ENCODE measurements at regions not wholly inside any gene's neighbourhood (a gene's known extent, or its start where the extent isn't known, plus 50 kb on each side); places are given as distances from the start of the nearest gene placed in this dataset.
A peak's percentile ranks its signal among the peaks of the same experiment; 100 is the strongest.

DNA sequence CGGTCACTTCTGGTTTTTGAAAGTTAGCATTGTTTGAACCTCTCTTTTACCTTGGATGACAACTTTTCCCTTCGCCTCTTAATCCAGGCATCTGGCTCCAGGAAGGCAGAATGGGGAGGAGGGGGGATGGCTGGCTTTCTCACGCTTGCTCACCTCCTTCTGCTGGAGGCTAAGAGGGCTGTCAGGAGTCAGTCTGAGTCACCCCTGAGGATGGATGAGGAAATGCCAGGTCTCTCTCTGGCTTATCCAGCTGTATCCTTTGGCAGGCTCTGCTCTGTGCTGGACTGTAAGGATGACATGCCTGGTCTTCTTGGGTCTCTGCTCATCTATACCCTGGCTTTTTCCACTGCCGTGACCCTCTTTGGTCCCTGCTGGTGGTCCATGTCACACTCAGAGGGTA, 142.9 kb upstream of the GYPC start:
- no peaks in the 10 kb centered on the region for H3K36me3 Mint-ChIP-seq
- H3K4me1 Mint-ChIP-seq (ENCODE audit: low read depth in 2 of 2), result no peaks in the 10 kb centered on the region
- DNase-seq (ENCODE audit: low spot score) (no peak), ATAC-seq (peak in 1 of 2 donors; percentile 36)
- H3K27me3 Mint-ChIP-seq, result peaks cover 7 to 8% of the 10 kb centered on the region in 2 donors
- H3K9me3 Mint-ChIP-seq, result no peaks in the 10 kb centered on the region
- H3K4me3 Mint-ChIP-seq, result no peak overlapping the region
- no peak overlapping the region for H3K27ac Mint-ChIP-seq

DNA sequence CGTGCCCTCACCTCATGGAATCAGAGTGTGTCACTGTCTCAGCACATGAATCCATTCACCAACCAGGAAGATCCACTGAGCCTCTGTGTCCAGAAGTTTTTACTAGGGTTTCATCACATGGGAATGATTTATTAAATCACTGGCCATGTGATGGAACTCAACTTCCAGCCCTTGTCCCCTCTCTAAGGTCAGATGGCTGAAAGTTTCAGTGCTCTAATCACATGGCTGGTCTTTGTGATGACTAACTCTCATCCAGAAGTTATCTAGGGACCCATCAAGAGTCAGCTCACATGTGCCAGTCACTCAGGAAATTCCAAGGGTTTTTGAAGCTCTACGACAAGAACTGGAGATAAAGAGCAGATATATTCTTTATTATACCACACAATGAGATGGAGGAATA, 140.5 kb upstream of the GYPC start:
- Mint-ChIP-seq H3K4me1 (ENCODE audit: low read depth in 2 of 2) (no peaks in the 10 kb centered on the region), H3K27ac (no peak overlapping the region), H3K4me3 (no peak overlapping the region), H3K36me3 (no peaks in the 10 kb centered on the region), H3K27me3 (peaks cover 14 to 16% of the 10 kb centered on the region in 2 donors), H3K9me3 (no peaks in the 10 kb centered on the region)
- ATAC-seq (no peak), DNase-seq (ENCODE audit: low spot score) (no peak)

DNA sequence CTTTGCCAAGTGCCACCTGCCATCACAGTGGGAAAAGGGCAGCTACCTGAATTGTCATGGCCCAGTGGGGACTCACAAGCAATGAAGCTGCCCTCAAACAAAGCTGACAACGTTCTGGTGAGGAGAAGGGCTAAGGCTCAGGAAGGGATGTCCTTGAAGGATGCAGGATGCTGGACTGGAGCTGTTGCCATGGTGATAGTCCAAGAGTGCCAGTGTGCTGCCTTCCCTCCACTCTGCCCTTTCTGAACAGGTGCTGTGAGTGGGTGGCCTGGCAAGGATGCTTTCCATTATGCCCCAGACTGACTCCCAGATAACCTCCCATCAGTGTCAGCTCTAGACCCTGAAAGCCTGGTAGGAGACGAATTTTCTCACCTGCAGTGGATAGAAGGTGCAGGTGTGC, 137.8 kb upstream of the GYPC start:
- Mint-ChIP-seq H3K36me3 (no peaks in the 10 kb centered on the region), H3K27ac (no peak overlapping the region), H3K9me3 (no peaks in the 10 kb centered on the region), H3K4me1 (ENCODE audit: low read depth in 2 of 2) (no peaks in the 10 kb centered on the region), H3K27me3 (peaks cover 24 to 36% of the 10 kb centered on the region in 2 donors), H3K4me3 (no peak overlapping the region)
- ATAC-seq (no peak), DNase-seq (ENCODE audit: low spot score) (no peak)

DNA sequence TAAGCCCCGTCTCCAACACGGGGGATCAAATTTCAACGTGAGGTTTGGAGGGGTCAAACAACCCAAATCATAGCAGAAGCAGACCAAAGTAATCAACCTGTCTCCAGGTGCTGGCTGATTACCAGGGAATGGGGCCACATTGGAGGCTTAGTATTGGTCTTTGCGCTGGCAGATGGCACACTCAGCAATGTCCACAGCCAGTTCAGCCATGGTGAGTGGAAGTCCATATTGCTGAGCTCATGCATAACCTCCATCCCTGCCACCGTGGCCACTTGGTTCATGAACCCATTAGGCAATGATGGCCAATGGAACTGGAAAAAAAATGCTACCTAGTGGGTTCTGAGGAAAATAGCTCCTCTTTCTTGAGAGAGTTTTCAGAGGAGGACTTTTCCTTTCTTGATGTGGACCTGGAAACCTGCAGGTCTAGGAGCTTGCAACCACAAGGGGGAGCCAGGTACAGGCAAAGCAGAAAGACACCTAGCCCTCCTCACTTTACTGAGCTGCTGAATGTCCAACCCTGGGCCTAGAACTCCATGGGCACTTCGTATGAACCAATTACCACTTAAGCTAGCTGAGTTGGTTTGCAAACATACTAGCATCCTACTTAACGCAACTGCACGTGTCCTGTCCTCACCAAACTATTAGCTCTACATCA, 128.0 kb upstream of the GYPC start:
- Mint-ChIP-seq H3K27me3 (peaks cover 1 to 2% of the 10 kb centered on the region in 2 donors), H3K36me3 (no peaks in the 10 kb centered on the region), H3K9me3 (no peaks in the 10 kb centered on the region), H3K27ac (no peak overlapping the region), H3K4me3 (no peak overlapping the region), H3K4me1 (ENCODE audit: low read depth in 2 of 2) (no peaks in the 10 kb centered on the region)
- no peak for ATAC-seq
- peak; percentile 64 for DNase-seq (ENCODE audit: low spot score)

DNA sequence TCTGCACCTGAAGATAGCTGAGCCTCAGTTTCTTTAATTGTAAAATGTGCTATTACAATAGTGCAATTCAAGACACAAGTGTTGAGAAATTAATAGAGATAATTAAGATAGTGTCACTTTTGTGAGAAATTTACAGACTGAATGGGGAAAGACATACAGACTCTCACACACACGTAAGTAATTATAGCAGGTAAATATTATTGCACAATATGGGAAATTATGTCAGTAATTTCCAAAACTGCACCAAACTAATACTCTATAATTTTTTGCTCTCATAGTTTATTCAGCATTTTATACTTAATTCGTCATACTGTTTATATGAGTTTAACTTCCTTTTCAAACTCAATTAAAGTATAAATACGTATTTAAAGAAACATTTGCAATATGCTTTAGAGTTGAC, 124.9 kb upstream of the GYPC start:
- Mint-ChIP-seq H3K27me3 (peaks cover 7 to 10% of the 10 kb centered on the region in 2 donors), H3K27ac (no peak overlapping the region), H3K36me3 (no peaks in the 10 kb centered on the region), H3K4me3 (no peak overlapping the region), H3K9me3 (no peaks in the 10 kb centered on the region), H3K4me1 (ENCODE audit: low read depth in 2 of 2) (peaks cover 6 to 7% of the 10 kb centered on the region in 2 donors)
- DNase-seq (ENCODE audit: low spot score), result no peak
- ATAC-seq, result no peak

DNA sequence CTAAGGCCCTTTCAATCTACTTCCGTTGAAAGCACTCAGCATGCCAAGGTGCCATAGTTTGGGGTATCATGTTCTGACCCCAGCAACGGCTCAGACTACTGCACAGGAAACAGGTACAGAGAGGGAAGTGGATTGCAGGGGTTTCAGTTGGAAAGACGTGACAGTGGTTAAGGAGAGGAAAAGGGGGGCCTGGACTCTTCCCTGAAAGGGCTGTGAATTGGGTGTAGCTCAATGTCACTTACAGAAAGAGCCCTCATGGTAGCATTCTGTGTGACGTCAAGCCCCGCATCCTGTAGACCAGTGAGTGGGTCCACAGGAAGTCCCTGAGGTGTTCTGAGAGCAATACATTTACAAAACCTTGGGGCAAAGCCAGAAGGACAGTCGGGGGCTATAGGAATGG, 121.5 kb upstream of the GYPC start:
- no peak for ATAC-seq
- Mint-ChIP-seq H3K27me3 (peaks cover 12 to 24% of the 10 kb centered on the region in 2 donors), H3K9me3 (no peaks in the 10 kb centered on the region), H3K36me3 (no peaks in the 10 kb centered on the region), H3K4me3 (no peak overlapping the region), H3K4me1 (ENCODE audit: low read depth in 2 of 2) (peaks cover 6 to 7% of the 10 kb centered on the region in 2 donors), H3K27ac (no peak overlapping the region)
- DNase-seq (ENCODE audit: low spot score), result no peak

DNA sequence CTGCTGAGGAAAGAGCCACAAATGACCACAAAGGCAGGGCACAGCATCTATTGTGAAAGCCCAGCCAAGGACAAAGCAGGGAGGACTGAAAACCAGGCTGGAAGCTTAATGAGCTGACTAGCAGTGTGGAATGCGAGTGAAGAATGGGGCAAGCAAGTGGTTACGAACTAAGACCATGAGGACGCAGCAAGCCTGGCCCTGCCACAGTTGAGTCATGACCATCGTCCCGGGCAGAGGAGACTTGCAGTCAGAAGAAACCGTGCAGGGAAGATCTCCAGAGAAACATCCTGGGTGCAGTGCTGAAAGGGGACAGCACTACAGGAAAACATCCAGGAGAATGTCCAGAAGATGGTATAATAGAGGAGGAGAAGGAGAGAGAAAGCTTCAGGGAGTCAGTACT, 120.5 kb upstream of the GYPC start:
- Mint-ChIP-seq H3K27ac (no peak overlapping the region), H3K4me1 (ENCODE audit: low read depth in 2 of 2) (peaks cover 6 to 7% of the 10 kb centered on the region in 2 donors), H3K27me3 (peaks cover 16 to 33% of the 10 kb centered on the region in 2 donors), H3K4me3 (no peak overlapping the region), H3K36me3 (peaks cover 6% of the 10 kb centered on the region), H3K9me3 (no peaks in the 10 kb centered on the region)
- no peak for DNase-seq (ENCODE audit: low spot score)
- ATAC-seq, result no peak

DNA sequence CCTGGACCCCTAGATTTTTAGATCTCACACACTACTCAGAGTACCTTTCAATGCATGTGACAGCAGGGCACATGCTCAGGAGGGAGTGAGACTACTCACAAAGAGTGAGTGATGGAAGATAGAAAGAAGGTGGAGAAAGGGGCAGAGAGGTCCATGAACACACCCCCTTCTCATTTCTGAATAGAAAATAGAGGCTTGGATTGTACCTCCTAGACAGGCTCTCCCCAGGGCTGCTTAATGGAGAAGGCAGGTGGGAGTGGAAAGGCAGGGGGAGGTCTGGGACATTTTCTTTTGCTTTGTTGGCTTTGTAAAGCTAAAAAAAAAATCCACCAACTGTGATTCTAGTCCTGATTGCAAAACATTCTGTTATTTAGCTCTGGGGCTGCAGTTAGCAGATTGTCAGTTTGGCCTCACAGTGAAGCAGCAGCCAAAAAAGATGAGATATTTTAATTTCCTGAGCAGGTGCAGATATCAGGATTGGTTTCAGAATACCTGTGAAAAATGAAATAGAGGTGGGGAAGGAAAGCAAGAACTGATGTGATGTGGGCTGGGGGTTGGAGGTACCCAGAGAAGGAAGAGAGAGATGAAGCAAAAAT, 119.3 kb upstream of the GYPC start:
- peaks cover 6 to 7% of the 10 kb centered on the region in 2 donors for H3K4me1 Mint-ChIP-seq (ENCODE audit: low read depth in 2 of 2)
- ATAC-seq, result no peak
- no peaks in the 10 kb centered on the region for H3K9me3 Mint-ChIP-seq
- no peak overlapping the region for H3K27ac Mint-ChIP-seq
- no peak for DNase-seq (ENCODE audit: low spot score)
- H3K36me3 Mint-ChIP-seq, result peaks cover 10% of the 10 kb centered on the region
- H3K4me3 Mint-ChIP-seq, result no peak overlapping the region
- peaks cover 16 to 40% of the 10 kb centered on the region in 2 donors for H3K27me3 Mint-ChIP-seq

DNA sequence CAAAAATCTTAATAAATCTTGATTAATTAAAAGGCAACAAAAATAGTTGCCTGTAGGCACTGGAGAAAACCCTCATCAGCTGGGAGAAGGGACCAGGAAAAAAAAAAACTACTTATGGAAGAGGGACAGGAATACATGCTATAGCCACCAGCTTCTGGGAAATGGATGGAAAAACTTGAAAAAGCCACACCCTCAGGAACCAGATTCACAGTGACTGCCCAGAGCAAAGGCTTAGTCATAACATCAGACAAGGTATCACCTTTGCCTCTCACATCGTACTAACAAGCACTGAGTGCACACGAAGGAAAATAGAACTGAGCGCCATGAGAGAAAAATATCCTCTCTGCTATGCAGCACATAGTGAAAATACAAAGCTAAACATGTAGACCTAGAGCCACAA, 116.9 kb upstream of the GYPC start:
- H3K27ac Mint-ChIP-seq, result no peak overlapping the region
- peaks cover 26% of the 10 kb centered on the region for H3K36me3 Mint-ChIP-seq
- no peak for ATAC-seq
- H3K4me1 Mint-ChIP-seq (ENCODE audit: low read depth in 2 of 2), result peaks cover 6% of the 10 kb centered on the region in 2 donors
- peaks cover 6% of the 10 kb centered on the region for H3K9me3 Mint-ChIP-seq
- DNase-seq (ENCODE audit: low spot score), result no peak
- H3K27me3 Mint-ChIP-seq, result peaks cover 16 to 48% of the 10 kb centered on the region in 2 donors
- H3K4me3 Mint-ChIP-seq, result no peak overlapping the region

DNA sequence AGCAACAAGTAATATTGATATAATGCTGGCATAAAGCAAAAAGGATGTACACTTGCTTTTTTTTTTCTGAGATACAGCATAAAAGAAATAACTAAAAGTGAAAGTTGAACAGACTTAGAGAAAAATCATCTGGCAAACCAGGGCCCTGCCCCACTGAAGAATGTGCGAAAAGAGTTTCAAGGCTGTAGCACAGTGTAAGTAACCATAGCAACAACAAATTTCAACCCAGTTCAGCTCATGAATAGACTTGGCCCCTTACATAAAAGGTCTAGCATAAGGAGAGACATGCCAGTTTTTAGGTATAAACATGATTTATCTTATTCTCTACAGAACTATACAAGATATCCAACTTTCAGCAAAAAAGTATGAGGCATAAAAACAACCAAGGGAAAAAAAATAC, 113.7 kb upstream of the GYPC start:
- H3K4me3 Mint-ChIP-seq, result no peak overlapping the region
- no peak for ATAC-seq
- H3K9me3 Mint-ChIP-seq, result peaks cover 6% of the 10 kb centered on the region
- H3K27ac Mint-ChIP-seq, result no peak overlapping the region
- no peaks in the 10 kb centered on the region for H3K4me1 Mint-ChIP-seq (ENCODE audit: low read depth in 2 of 2)
- peaks cover 26% of the 10 kb centered on the region for H3K36me3 Mint-ChIP-seq
- peaks cover 8 to 38% of the 10 kb centered on the region in 2 donors for H3K27me3 Mint-ChIP-seq
- no peak for DNase-seq (ENCODE audit: low spot score)

DNA sequence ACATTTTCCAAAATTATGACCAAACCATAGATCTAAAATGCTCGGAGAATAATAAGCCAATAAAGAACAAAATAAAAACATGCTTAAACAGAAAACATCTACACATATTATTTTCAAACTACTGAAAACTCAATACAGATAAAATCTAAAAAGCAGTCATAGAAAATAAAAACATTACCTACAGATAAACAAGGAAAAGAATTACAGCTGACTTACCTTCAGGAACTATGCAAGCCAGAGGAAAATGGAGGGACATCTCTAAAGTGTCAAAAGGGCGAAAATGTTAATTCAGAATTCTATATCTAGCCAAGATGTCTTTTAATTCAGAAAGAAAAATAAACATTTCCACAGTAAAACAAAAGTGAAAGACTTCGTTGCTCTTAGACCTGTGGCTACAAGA, 112.9 kb upstream of the GYPC start:
- Mint-ChIP-seq H3K36me3 (peaks cover 26% of the 10 kb centered on the region), H3K4me1 (ENCODE audit: low read depth in 2 of 2) (no peaks in the 10 kb centered on the region), H3K4me3 (no peak overlapping the region), H3K27ac (no peak overlapping the region), H3K27me3 (peaks cover 8 to 38% of the 10 kb centered on the region in 2 donors), H3K9me3 (peaks cover 6% of the 10 kb centered on the region)
- no peak for ATAC-seq
- no peak for DNase-seq (ENCODE audit: low spot score)

DNA sequence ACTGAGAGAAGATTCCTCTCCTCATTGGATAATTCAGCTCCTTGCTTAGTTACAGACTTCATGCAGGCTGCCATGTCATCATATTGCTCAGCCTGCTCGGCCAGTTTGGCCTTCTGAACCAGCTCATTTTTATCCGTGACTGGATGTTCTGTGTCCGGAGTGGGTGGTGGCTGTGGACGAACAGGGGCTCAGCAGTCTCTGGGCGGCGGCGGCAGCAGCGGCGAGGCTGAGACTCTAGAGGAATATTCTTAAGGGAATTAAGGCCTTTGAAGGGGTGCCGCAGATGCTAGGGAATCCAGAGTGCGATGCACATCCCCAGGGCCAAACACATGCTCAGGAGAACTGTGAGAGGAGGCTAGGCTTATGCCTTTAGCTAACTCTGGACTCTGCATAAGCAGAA, 97.9 kb upstream of the GYPC start:
- Mint-ChIP-seq H3K27ac (no peak overlapping the region), H3K9me3 (peaks cover 4% of the 10 kb centered on the region), H3K27me3 (peaks cover 10 to 36% of the 10 kb centered on the region in 2 donors), H3K4me1 (ENCODE audit: low read depth in 2 of 2) (no peaks in the 10 kb centered on the region), H3K36me3 (no peaks in the 10 kb centered on the region), H3K4me3 (no peak overlapping the region)
- no peak for DNase-seq (ENCODE audit: low spot score)
- peak in 1 of 2 donors; percentile 24 for ATAC-seq

DNA sequence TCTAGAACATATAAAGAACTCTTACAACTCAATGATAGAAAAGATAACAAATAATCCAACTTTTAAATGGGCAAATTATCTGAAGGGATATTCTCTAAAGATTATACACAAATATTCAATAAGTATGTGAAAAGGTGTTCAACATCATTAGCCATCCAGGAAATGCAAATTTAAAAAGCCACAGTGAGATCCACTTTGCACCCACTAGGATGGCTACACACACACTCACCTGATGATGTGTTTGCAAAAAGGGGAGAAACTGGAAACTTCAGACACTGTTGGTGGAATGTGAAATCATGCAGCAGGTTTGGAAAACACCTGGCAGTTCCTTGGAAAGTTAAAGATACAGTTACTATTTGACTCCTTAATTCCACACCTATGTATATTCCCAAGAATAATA, 87.2 kb upstream of the GYPC start:
- H3K36me3 Mint-ChIP-seq, result no peaks in the 10 kb centered on the region
- no peak overlapping the region for H3K27ac Mint-ChIP-seq
- no peaks in the 10 kb centered on the region for H3K9me3 Mint-ChIP-seq
- no peak for ATAC-seq
- no peaks in the 10 kb centered on the region for H3K27me3 Mint-ChIP-seq
- no peaks in the 10 kb centered on the region for H3K4me1 Mint-ChIP-seq (ENCODE audit: low read depth in 2 of 2)
- no peak for DNase-seq (ENCODE audit: low spot score)
- no peak overlapping the region for H3K4me3 Mint-ChIP-seq

DNA sequence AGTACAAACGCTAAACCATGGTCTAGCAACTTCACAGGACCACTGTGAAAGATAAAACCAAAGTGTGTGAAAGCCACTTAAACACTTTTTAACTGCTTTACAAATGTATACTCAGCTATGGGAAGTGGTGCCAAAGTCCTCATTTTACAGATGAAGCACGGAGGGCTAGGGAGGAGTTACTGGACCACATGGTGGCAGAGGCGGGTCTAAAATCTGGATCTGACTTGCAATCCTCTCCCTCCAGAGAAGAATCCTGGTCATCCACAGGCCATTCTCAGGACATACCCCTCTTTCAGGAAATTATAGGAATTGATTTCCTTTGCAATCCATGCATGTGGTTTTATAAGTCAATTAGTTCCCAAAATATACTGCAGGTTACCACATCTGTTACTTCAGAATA, 84.6 kb upstream of the GYPC start:
- H3K4me1 Mint-ChIP-seq (ENCODE audit: low read depth in 2 of 2), result no peaks in the 10 kb centered on the region
- H3K27ac Mint-ChIP-seq, result no peak overlapping the region
- peaks cover 0 to 3% of the 10 kb centered on the region in 2 donors for H3K27me3 Mint-ChIP-seq
- ATAC-seq (no peak), DNase-seq (ENCODE audit: low spot score) (no peak)
- no peak overlapping the region for H3K4me3 Mint-ChIP-seq
- H3K36me3 Mint-ChIP-seq, result no peaks in the 10 kb centered on the region
- no peaks in the 10 kb centered on the region for H3K9me3 Mint-ChIP-seq

DNA sequence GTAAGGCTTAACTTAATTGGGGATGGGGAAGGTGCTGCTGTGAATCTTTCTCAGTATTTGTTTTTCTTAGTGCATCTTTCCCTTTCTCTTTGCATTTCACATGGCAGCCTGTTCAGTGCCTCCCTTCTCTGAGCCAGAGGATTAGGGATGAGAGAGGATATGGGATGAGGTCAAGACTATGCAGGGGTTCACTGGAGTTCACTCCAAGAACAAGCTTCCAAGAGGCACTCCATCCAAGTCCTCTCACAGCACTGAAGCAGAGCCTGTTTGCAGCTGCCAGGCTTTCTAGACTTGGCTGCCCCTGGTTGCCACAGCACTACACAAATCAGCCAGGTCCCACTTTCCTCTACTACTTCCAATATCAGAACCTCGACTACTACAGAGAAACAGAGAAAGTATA, 80.3 kb upstream of the GYPC start:
- H3K27me3 Mint-ChIP-seq, result peaks cover 8 to 22% of the 10 kb centered on the region in 2 donors
- ATAC-seq, result no peak

More for the DNA sequence above, 80.3 kb upstream of the GYPC start:
- Mint-ChIP-seq H3K27ac (no peak overlapping the region), H3K36me3 (no peaks in the 10 kb centered on the region), H3K9me3 (no peaks in the 10 kb centered on the region), H3K4me3 (no peak overlapping the region), H3K4me1 (ENCODE audit: low read depth in 2 of 2) (no peaks in the 10 kb centered on the region)
- DNase-seq (ENCODE audit: low spot score), result no peak

All from natural killer cell treated with Interleukin-12 subunit alpha and Interleukin-12 subunit beta and Interleukin-15 and Interleukin-18, amount 100 ng/mL, for 72 hours (primary cell).